Lower lobe of right lung (tissue), 2 donors: ENCODE measurements at regions not wholly inside any gene's neighbourhood (a gene's known extent, or its start where the extent isn't known, plus 50 kb on each side); places are given as distances from the start of the nearest gene placed in this dataset.

ENCODE experiments used
- ATAC-seq, 2 donors: fragments of 200-7000 bp; cut with Tn5 transposase; one replicate each; pipeline ENCODE4 v1.9.1; 2020 to 2022; ENCODE audit warnings: mild to moderate bottlenecking in 2 of 2, moderate library complexity in 2 of 2
- DNase-seq: peaks from one replicate; pipeline ENCODE4 v3.0.0-alpha.2; 2020
- H3K27ac ChIP-seq: fragments of 200-600 bp; one replicate; pipeline ENCODE4 v1.8.0; 2022
- H3K27me3 ChIP-seq: fragments of 200-600 bp; one replicate; pipeline ENCODE4 v1.8.0; 2022; ENCODE audit warnings: low read depth
- H3K36me3 ChIP-seq: fragments of 200-600 bp; one replicate; pipeline ENCODE4 v1.8.0; 2022; ENCODE audit warnings: mild to moderate bottlenecking
- H3K4me1 ChIP-seq: fragments of 200-600 bp; one replicate; pipeline ENCODE4 v1.8.0; 2022
- H3K4me3 ChIP-seq: fragments of 200-600 bp; one replicate; pipeline ENCODE4 v1.8.0; 2022; ENCODE audit warnings: mild to moderate bottlenecking
- H3K9me3 ChIP-seq: fragments of 200-600 bp; one replicate; pipeline ENCODE4 v1.8.0; 2022
- CTCF ChIP-seq: fragments of 200-600 bp; IDR thresholded peaks from one replicate; pipeline ENCODE4 v1.8.0; 2022; ENCODE audit warnings: antibody characterized with exemption, mild to moderate bottlenecking
- intact Hi-C: fragments of 100-400 bp; cut with DNase I; formaldehyde crosslinking; loops from one replicate; pipeline ENCODE4 v1.11.0; 2022
- donor health status: DM: no; HTN: yes; CAD: no; lungs with severe emphysema.

GRCh38 chr1:56002231-56002630, 577.1 kb downstream of the PLPP3 start:
- Histone ChIP-seq H3K27me3 (no peaks in the 10 kb centered on the region), H3K9me3 (peaks cover 3% of the 10 kb centered on the region), H3K4me1 (no peaks in the 10 kb centered on the region), H3K4me3 (no peak overlapping the region), H3K36me3 (no peaks in the 10 kb centered on the region), H3K27ac (no peak overlapping the region)
- DNase-seq (no peak), ATAC-seq (no peak)
- TF ChIP-seq CTCF, result no peak
- intact Hi-C loops, result no loop called here

GRCh38 chr1:56000424-56000823, 578.9 kb downstream of the PLPP3 start:
- DNase-seq (no peak), ATAC-seq (no peak)
- Histone ChIP-seq H3K4me1 (no peaks in the 10 kb centered on the region), H3K4me3 (no peak overlapping the region), H3K27ac (no peak overlapping the region), H3K36me3 (no peaks in the 10 kb centered on the region), H3K9me3 (peaks cover 2% of the 10 kb centered on the region), H3K27me3 (no peaks in the 10 kb centered on the region)
- intact Hi-C loops, result no loop called here
- TF ChIP-seq CTCF, result no peak

- Histone ChIP-seq H3K27me3 (no peaks in the 10 kb centered on the region), H3K4me3 (no peak overlapping the region), H3K36me3 (no peaks in the 10 kb centered on the region), H3K4me1 (no peaks in the 10 kb centered on the region), H3K27ac (no peak overlapping the region), H3K9me3 (peaks cover 4% of the 10 kb centered on the region)
- intact Hi-C loops, result no loop called here
- ATAC-seq, result peak in 1 of 2 donors; percentile 39
- no peak for DNase-seq
- no peak for TF ChIP-seq CTCF
Observed at GRCh38 chr1:55997536-55997935, 581.8 kb downstream of the PLPP3 start.

- TF ChIP-seq CTCF, result no peak
- DNase-seq, result no peak
- H3K4me1 ChIP-seq, result no peaks in the 10 kb centered on the region
- H3K27ac ChIP-seq, result no peak overlapping the region
- H3K4me3 ChIP-seq, result no peak overlapping the region
- ATAC-seq, result no peak
- H3K36me3 ChIP-seq, result no peaks in the 10 kb centered on the region
- intact Hi-C loops, result no loop called here
- H3K27me3 ChIP-seq, result no peaks in the 10 kb centered on the region
- H3K9me3 ChIP-seq, result peaks cover 4% of the 10 kb centered on the region
Observed at GRCh38 chr1:55993646-55994318, 585.6 kb downstream of the PLPP3 start.

- Histone ChIP-seq H3K9me3 (no peaks in the 10 kb centered on the region), H3K4me1 (peaks cover 5% of the 10 kb centered on the region), H3K27me3 (no peaks in the 10 kb centered on the region), H3K4me3 (no peak overlapping the region), H3K36me3 (no peaks in the 10 kb centered on the region), H3K27ac (no peak overlapping the region)
- intact Hi-C loops, result no loop called here
- no peak for ATAC-seq
- no peak for TF ChIP-seq CTCF
- DNase-seq, result no peak
Observed at GRCh38 chr1:55990007-55990406, 589.4 kb downstream of the PLPP3 start.
